ENCODE measurements at regions not wholly inside any gene's neighbourhood (a gene's known extent, or its start where the extent isn't known, plus 50 kb on each side); places are given as distances from the start of the nearest gene placed in this dataset.

- TF ChIP-seq, protein P1, sequence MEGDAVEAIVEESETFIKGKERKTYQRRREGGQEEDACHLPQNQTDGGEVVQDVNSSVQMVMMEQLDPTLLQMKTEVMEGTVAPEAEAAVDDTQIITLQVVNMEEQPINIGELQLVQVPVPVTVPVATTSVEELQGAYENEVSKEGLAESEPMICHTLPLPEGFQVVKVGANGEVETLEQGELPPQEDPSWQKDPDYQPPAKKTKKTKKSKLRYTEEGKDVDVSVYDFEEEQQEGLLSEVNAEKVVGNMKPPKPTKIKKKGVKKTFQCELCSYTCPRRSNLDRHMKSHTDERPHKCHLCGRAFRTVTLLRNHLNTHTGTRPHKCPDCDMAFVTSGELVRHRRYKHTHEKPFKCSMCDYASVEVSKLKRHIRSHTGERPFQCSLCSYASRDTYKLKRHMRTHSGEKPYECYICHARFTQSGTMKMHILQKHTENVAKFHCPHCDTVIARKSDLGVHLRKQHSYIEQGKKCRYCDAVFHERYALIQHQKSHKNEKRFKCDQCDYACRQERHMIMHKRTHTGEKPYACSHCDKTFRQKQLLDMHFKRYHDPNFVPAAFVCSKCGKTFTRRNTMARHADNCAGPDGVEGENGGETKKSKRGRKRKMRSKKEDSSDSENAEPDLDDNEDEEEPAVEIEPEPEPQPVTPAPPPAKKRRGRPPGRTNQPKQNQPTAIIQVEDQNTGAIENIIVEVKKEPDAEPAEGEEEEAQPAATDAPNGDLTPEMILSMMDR (conservative IDR thresholded peaks at IDR 0.05 in 1 of 2, IDR thresholded peaks at IDR 0.05 in 1 of 2; ENCODE audit: low read depth in 1 of 2, low read length in 2 of 2), result no peak
- TF ChIP-seq EZH2 (IDR thresholded peaks at IDR 0.05; ENCODE audit: low read length, missing control alignments), result no peak
Measured at GRCh38 chr15:77827860-77828259, 195.1 kb upstream of the LINGO1 start.
